HL-60 (cell line): ENCODE measurements at regions not wholly inside any gene's neighbourhood (a gene's known extent, or its start where the extent isn't known, plus 50 kb on each side); places are given as distances from the start of the nearest gene placed in this dataset.

Source experiments
- GABPA ChIP-seq: IDR thresholded peaks from 2 replicates; pipeline ENCODE4 v1.6.1; 2012; ENCODE audit warnings: low read depth
- POLR2AphosphoS5 ChIP-seq: IDR thresholded peaks from 2 replicates; pipeline ENCODE4 v1.6.1; 2012; ENCODE audit warnings: low read depth
- TF ChIP-seq, protein P1 (sequence below): IDR thresholded peaks from one replicate; pipeline ENCODE4 v1.5.1; 2011; ENCODE audit warnings: low read length, control low read depth, inconsistent platforms; ENCODE audit not compliant: insufficient read depth

DNA sequence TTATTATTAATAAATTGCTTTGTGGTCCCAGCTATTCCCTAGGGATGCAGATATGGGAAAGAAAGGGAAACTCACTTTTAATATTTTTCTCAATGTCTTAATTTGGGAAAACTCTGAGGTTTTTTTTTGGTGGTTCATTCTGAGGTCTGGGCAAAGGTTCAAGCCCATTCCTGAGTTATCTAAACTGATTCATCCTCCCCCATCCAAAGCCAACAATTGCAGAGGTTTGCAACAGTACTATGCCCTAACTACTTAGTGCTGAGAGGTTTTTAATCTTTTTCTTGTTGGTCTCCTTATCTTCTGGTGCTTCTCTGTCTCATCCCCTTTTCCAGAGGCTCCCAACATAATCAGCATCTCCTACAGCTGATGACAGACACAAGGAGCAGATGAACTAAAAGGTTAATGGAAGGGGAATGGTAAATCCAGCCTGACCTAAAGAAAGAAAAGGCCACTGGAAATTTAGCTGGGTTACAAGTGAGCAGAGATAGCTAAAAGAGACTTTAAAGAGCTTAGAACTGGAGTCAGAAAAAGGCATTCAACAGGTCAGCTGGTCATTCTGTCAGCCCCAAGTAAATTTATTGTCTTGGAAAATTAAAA, 390.4 kb downstream of the TGFB2 start:
- TF ChIP-seq, protein P1, sequence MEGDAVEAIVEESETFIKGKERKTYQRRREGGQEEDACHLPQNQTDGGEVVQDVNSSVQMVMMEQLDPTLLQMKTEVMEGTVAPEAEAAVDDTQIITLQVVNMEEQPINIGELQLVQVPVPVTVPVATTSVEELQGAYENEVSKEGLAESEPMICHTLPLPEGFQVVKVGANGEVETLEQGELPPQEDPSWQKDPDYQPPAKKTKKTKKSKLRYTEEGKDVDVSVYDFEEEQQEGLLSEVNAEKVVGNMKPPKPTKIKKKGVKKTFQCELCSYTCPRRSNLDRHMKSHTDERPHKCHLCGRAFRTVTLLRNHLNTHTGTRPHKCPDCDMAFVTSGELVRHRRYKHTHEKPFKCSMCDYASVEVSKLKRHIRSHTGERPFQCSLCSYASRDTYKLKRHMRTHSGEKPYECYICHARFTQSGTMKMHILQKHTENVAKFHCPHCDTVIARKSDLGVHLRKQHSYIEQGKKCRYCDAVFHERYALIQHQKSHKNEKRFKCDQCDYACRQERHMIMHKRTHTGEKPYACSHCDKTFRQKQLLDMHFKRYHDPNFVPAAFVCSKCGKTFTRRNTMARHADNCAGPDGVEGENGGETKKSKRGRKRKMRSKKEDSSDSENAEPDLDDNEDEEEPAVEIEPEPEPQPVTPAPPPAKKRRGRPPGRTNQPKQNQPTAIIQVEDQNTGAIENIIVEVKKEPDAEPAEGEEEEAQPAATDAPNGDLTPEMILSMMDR = no peak
- TF ChIP-seq GABPA (no peak), POLR2AphosphoS5 (no peak)
